NCI-H1092 treated with DMSO at 0.1 percent for 48 hours (cell line): ENCODE measurements at regions not wholly inside any gene's neighbourhood (a gene's known extent, or its start where the extent isn't known, plus 50 kb on each side); places are given as distances from the start of the nearest gene placed in this dataset.
A peak's percentile ranks its signal among the peaks of the same experiment; 100 is the strongest.
"Not testable (repeated sequence)": the region's sequence is repeated elsewhere in the genome, so short reads cannot be mapped to it uniquely, and the experiment has no call there.

Experiments used
- DNase-seq: peaks from one replicate; lab custom pipeline; 2025; lab: John Stamatoyannopoulos, UW

GRCh38 chr11:59008947-59009346, 69.7 kb downstream of the GLYATL1 start:
- no peak for DNase-seq

- DNase-seq: no peak
Observed at GRCh38 chr11:59009661-59010060, 70.4 kb downstream of the GLYATL1 start.

- no peak for DNase-seq
Observed at GRCh38 chr11:59010708-59011107, 71.4 kb downstream of the GLYATL1 start.

GRCh38 chr11:59011655-59012397, 72.5 kb downstream of the GLYATL1 start:
- DNase-seq: no peak

- no peak for DNase-seq
Observed at GRCh38 chr11:59012398-59013265, 73.3 kb downstream of the GLYATL1 start.

GRCh38 chr11:59025097-59025496, 61.0 kb upstream of the GLYATL1B start:
- DNase-seq: peak; percentile 33

- no peak for DNase-seq
Observed at GRCh38 chr11:59028105-59028504, 58.0 kb upstream of the GLYATL1B start.

GRCh38 chr11:59029366-59029889, 56.7 kb upstream of the GLYATL1B start:
- DNase-seq: no peak

- DNase-seq: no peak
Observed at GRCh38 chr11:59030037-59030436, 56.1 kb upstream of the GLYATL1B start.

GRCh38 chr11:59031746-59032145, 54.4 kb upstream of the GLYATL1B start:
- DNase-seq: not testable (repeated sequence)
